A549 (cell line): ENCODE measurements at regions not wholly inside any gene's neighbourhood (a gene's known extent, or its start where the extent isn't known, plus 50 kb on each side); places are given as distances from the start of the nearest gene placed in this dataset.

Source experiments
- ELK1 ChIP-seq: fragments of 150-350 bp; IDR thresholded peaks from 2 replicates; pipeline ENCODE4 v1.6.1; 2014; ENCODE audit warnings: low read depth, mild to moderate bottlenecking, low read length
- NR3C1 ChIP-seq: fragments of >200 bp; sonication (Bioruptor Twin); formaldehyde crosslinking; IDR thresholded peaks from 3 replicates; pipeline ENCODE4 v1.6.1; 2017
- RAD21 ChIP-seq, 2 experiments: fragments of >200 bp in 1 of 2; sonication (Bioruptor Twin) in 1 of 2; formaldehyde crosslinking in 1 of 2; IDR thresholded peaks in 1 of 2; conservative IDR thresholded peaks in 1 of 2; 2 replicates in 1 of 2; 3 replicates in 1 of 2; pipeline ENCODE4 v1.6.1; 2012 to 2018; ENCODE audit warnings: inconsistent platforms in 1 of 2
- ZFP36 ChIP-seq: fragments of 450-650 bp; IDR thresholded peaks from 2 replicates; pipeline ENCODE4 v1.6.1; 2014; ENCODE audit warnings: borderline replicate concordance; ENCODE audit not compliant: partially characterized antibody

DNA sequence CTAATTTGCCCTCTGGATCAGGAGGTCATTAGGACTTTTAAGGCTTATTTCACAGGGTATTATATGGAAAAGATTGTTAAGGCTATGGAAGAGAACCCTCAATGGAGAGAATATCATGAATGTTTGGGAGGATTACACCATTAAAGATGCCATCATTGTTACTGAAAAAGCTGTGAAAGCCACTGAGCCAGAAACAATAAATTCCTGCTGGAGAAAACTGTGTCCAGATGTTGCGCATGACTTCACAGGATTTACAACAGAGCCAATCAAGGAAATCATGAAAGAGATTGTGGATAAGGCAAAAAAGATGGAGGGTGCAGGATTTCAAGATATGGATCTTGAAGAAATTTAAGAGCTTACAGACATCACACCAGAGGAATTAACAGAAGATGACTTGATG is 798.3 kb upstream of the SLC35B3 start:
- TF ChIP-seq ZFP36 (no peak), ELK1 (no peak), NR3C1 (no peak), RAD21 (conservative IDR thresholded peaks at IDR 0.05 in 1 of 2, IDR thresholded peaks at IDR 0.05 in 1 of 2) (no peak)
